ENCODE measurements at regions not wholly inside any gene's neighbourhood (a gene's known extent, or its start where the extent isn't known, plus 50 kb on each side); places are given as distances from the start of the nearest gene placed in this dataset.

- TF ChIP-seq EZH2 (IDR thresholded peaks at IDR 0.05; ENCODE audit: borderline replicate concordance) (no peak), EZH2phosphoT487 (IDR thresholded peaks at IDR 0.05; ENCODE audit: low read depth, severe bottlenecking, unreplicated experiment) (no peak)
- TF ChIP-seq, protein P1, sequence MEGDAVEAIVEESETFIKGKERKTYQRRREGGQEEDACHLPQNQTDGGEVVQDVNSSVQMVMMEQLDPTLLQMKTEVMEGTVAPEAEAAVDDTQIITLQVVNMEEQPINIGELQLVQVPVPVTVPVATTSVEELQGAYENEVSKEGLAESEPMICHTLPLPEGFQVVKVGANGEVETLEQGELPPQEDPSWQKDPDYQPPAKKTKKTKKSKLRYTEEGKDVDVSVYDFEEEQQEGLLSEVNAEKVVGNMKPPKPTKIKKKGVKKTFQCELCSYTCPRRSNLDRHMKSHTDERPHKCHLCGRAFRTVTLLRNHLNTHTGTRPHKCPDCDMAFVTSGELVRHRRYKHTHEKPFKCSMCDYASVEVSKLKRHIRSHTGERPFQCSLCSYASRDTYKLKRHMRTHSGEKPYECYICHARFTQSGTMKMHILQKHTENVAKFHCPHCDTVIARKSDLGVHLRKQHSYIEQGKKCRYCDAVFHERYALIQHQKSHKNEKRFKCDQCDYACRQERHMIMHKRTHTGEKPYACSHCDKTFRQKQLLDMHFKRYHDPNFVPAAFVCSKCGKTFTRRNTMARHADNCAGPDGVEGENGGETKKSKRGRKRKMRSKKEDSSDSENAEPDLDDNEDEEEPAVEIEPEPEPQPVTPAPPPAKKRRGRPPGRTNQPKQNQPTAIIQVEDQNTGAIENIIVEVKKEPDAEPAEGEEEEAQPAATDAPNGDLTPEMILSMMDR (IDR thresholded peaks at IDR 0.05; ENCODE audit: poor library complexity): no peak
Observed at GRCh38 chr4:128376303-128376702, 88.7 kb upstream of the PGRMC2 start.

All from hepatocyte (in vitro differentiated cells).